OCI-LY1 (cell line): ENCODE measurements at regions not wholly inside any gene's neighbourhood (a gene's known extent, or its start where the extent isn't known, plus 50 kb on each side); places are given as distances from the start of the nearest gene placed in this dataset.

Experiments used
- H2AFZ ChIP-seq: fragments of 200-600 bp; sonication (generic), shearing (Covaris generic); 2 replicates; pipeline ENCODE4 v1.6.0; 2014; ENCODE audit warnings: antibody characterized with exemption, mild to moderate bottlenecking, low read length
- H3F3A ChIP-seq: fragments of 200-600 bp; sonication (generic), shearing (Covaris generic); 2 replicates; pipeline ENCODE4 v1.6.0; 2014; ENCODE audit warnings: mild to moderate bottlenecking, antibody characterized with exemption, low read length, moderate library complexity; ENCODE audit not compliant: insufficient read depth
- H3K27ac ChIP-seq: fragments of 200-600 bp; sonication (generic); 2 replicates; pipeline ENCODE4 v1.5.1; 2014; ENCODE audit warnings: low read length, mixed run types, mild to moderate bottlenecking, low read depth; ENCODE audit not compliant: poor library complexity, severe bottlenecking
- H3K27me3 ChIP-seq: fragments of 200-600 bp; sonication (generic); 2 replicates; pipeline ENCODE4 v1.6.0; 2014; ENCODE audit warnings: antibody characterized with exemption, mild to moderate bottlenecking, low read length, moderate library complexity; ENCODE audit not compliant: insufficient read depth
- H3K36me3 ChIP-seq: fragments of 200-600 bp; sonication (generic); 2 replicates; pipeline ENCODE4 v1.6.1; 2014; ENCODE audit warnings: mild to moderate bottlenecking, antibody characterized with exemption, low read length, moderate library complexity, mixed read lengths; ENCODE audit not compliant: insufficient read depth
- H3K4me1 ChIP-seq: fragments of 200-600 bp; sonication (generic); 2 replicates; pipeline ENCODE4 v1.5.1; 2014; ENCODE audit warnings: mild to moderate bottlenecking, low read length, moderate library complexity; ENCODE audit not compliant: insufficient read depth, severe bottlenecking
- H3K4me2 ChIP-seq: fragments of 200-600 bp; sonication (generic), shearing (Covaris generic); 2 replicates; pipeline ENCODE4 v1.6.1; 2014; ENCODE audit warnings: low read length
- H3K4me3 ChIP-seq: fragments of 200-600 bp; sonication (generic); 2 replicates; pipeline ENCODE4 v1.5.1; 2014; ENCODE audit warnings: low read length, low read depth, mild to moderate bottlenecking, mixed read lengths; ENCODE audit not compliant: poor library complexity, severe bottlenecking
- H3K79me2 ChIP-seq: fragments of 200-600 bp; shearing (Covaris generic); 2 replicates; pipeline ENCODE4 v1.6.1; 2016; ENCODE audit warnings: mixed run types, low read length, mixed read lengths; ENCODE audit not compliant: insufficient read depth
- H3K9ac ChIP-seq: fragments of 200-600 bp; sonication (generic), shearing (Covaris generic); 2 replicates; pipeline ENCODE4 v1.6.1; 2014; ENCODE audit warnings: mild to moderate bottlenecking, low read length, mixed read lengths
- H3K9me2 ChIP-seq: fragments of 200-600 bp; sonication (generic), shearing (Covaris generic); 2 replicates; pipeline ENCODE4 v1.6.1; 2014; ENCODE audit warnings: low read depth, mild to moderate bottlenecking, low read length, mixed read lengths
- H3K9me3 ChIP-seq: fragments of 200-600 bp; shearing (Covaris generic); 2 replicates; pipeline ENCODE4 v1.6.1; 2014; ENCODE audit warnings: low read length, mixed read lengths
- H4K20me1 ChIP-seq: fragments of 200-600 bp; sonication (generic), shearing (Covaris generic); 2 replicates; pipeline ENCODE4 v1.6.0; 2016; ENCODE audit warnings: mild to moderate bottlenecking, low read length; ENCODE audit not compliant: insufficient read depth
- CTCF ChIP-seq: fragments of 200-600 bp; sonication (generic), shearing (Covaris generic); IDR thresholded peaks from 2 replicates; pipeline ENCODE4 v1.5.1; 2017; ENCODE audit warnings: mild to moderate bottlenecking, antibody characterized with exemption, low read length, moderate library complexity, mixed read lengths
- EZH2 ChIP-seq: fragments of 200-600 bp; sonication (generic), shearing (Covaris generic); IDR thresholded peaks from 2 replicates; pipeline ENCODE4 v1.8.0; 2017; ENCODE audit warnings: borderline replicate concordance, mixed run types, mild to moderate bottlenecking, antibody characterized with exemption, low read length, moderate library complexity, mixed read lengths

- no peak overlapping the region for H3K4me3 ChIP-seq
- no peaks in the 10 kb centered on the region for H3F3A ChIP-seq
- TF ChIP-seq EZH2, result no peak
- no peak for TF ChIP-seq CTCF
- no peaks in the 10 kb centered on the region for H3K4me1 ChIP-seq
- no peaks in the 10 kb centered on the region for H3K79me2 ChIP-seq
- H3K36me3 ChIP-seq, result no peaks in the 10 kb centered on the region
- no peaks in the 10 kb centered on the region for H3K27me3 ChIP-seq
- no peaks in the 10 kb centered on the region for H3K9me3 ChIP-seq
- H3K9ac ChIP-seq, result no peak overlapping the region
- H2AFZ ChIP-seq, result no peak overlapping the region
- no peaks in the 10 kb centered on the region for H3K9me2 ChIP-seq
- no peak overlapping the region for H3K27ac ChIP-seq
- no peak overlapping the region for H3K4me2 ChIP-seq
- H4K20me1 ChIP-seq, result no peaks in the 10 kb centered on the region
These were observed 747.5 kb upstream of the RAB6C start for GRCh38 chr2:129231924-129232323.

- H3K4me2 ChIP-seq, result no peak overlapping the region
- H3K9me2 ChIP-seq, result no peaks in the 10 kb centered on the region
- TF ChIP-seq CTCF (no peak), EZH2 (no peak)
- no peaks in the 10 kb centered on the region for H4K20me1 ChIP-seq
- H3K9ac ChIP-seq, result no peak overlapping the region
- no peaks in the 10 kb centered on the region for H3F3A ChIP-seq
- H3K79me2 ChIP-seq, result no peaks in the 10 kb centered on the region
- H3K9me3 ChIP-seq, result no peaks in the 10 kb centered on the region
- H3K4me3 ChIP-seq, result no peak overlapping the region
- H3K27me3 ChIP-seq, result no peaks in the 10 kb centered on the region
- no peak overlapping the region for H2AFZ ChIP-seq
- H3K27ac ChIP-seq, result no peak overlapping the region
- H3K4me1 ChIP-seq, result no peaks in the 10 kb centered on the region
- no peaks in the 10 kb centered on the region for H3K36me3 ChIP-seq
These were observed 746.3 kb upstream of the RAB6C start for GRCh38 chr2:129233166-129233565.

DNA sequence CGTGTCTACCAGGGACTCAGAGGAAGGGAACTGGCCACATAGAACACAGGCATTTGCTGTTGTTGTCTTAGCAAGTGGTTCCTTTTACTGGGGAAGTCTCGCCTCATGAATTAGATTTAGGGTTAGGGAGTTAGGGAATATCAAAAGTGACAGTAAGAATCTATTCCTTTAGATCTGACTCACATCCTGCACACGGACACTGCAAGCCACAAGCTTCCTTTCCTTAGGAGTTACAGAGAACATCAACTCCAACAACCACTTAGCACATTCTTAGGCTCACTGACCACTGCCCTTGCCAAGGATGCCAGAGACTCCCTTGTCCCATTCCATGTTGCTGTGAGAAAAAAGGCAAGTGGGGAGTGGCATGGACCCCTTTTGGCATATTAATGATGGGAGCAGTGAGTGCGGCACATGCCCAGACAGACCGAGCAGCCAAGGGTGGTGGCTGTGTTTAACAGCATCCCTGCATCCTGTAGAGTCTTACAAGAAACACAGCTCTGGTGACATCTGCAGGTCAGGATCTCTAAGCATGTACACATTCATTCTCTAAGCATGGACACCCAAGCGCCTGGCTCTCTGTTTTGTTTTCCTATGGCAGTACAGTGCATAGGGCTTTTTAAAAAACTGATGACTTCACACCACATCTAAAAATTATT is 745.6 kb upstream of the RAB6C start:
- no peaks in the 10 kb centered on the region for H3K9me2 ChIP-seq
- H3K9me3 ChIP-seq, result no peaks in the 10 kb centered on the region
- H3K27ac ChIP-seq, result no peak overlapping the region
- H3K4me2 ChIP-seq, result no peak overlapping the region
- H3K9ac ChIP-seq, result no peak overlapping the region
- no peaks in the 10 kb centered on the region for H3K79me2 ChIP-seq
- no peak overlapping the region for H2AFZ ChIP-seq
- no peaks in the 10 kb centered on the region for H3K36me3 ChIP-seq
- H3F3A ChIP-seq, result no peaks in the 10 kb centered on the region
- no peaks in the 10 kb centered on the region for H4K20me1 ChIP-seq
- H3K4me3 ChIP-seq, result no peak overlapping the region
- no peaks in the 10 kb centered on the region for H3K4me1 ChIP-seq
- TF ChIP-seq CTCF (no peak), EZH2 (no peak)
- H3K27me3 ChIP-seq, result no peaks in the 10 kb centered on the region
